K562 (cell line): ENCODE measurements at regions not wholly inside any gene's neighbourhood (a gene's known extent, or its start where the extent isn't known, plus 50 kb on each side); places are given as distances from the start of the nearest gene placed in this dataset.

Experiments used
- CTCF ChIP-seq, 3 experiments: IDR thresholded peaks in 2 of 3; conservative IDR thresholded peaks in 1 of 3; 2 replicates each; pipeline ENCODE4 v1.5.1; 2011 to 2012; ENCODE audit warnings: low read length in 3 of 3, mild to moderate bottlenecking in 3 of 3, control low read depth in 2 of 3, improper control_type of control experiment in 1 of 3, inconsistent platforms in 1 of 3, low read depth in 1 of 3, mixed read lengths in 1 of 3, moderate library complexity in 1 of 3; ENCODE audit not compliant: insufficient read depth in 2 of 3
- NFRKB ChIP-seq: fragments of 450-650 bp; IDR thresholded peaks from 2 replicates; pipeline ENCODE4 v1.6.1; 2016; ENCODE audit warnings: low read depth
- PRPF4 ChIP-seq: fragments of 200-400 bp; formaldehyde crosslinking; IDR thresholded peaks from one replicate; pipeline ENCODE4 v1.6.1; 2017; ENCODE audit warnings: low read length, low read depth, mild to moderate bottlenecking; ENCODE audit not compliant: insufficient read depth, poor library complexity, severe bottlenecking
- RCOR1 ChIP-seq, 2 experiments: IDR thresholded peaks; 2 replicates each; pipeline ENCODE4 v1.6.1; 2012; ENCODE audit warnings: low read depth in 2 of 2, low read length in 2 of 2, borderline replicate concordance in 1 of 2, improper control_type of control experiment in 1 of 2
- SRF ChIP-seq, 2 experiments: fragments of 250-450, 450-650 bp in 1 of 2; sonication (Bioruptor Pico) in 1 of 2; sonication (generic) in 1 of 2; formaldehyde crosslinking; IDR thresholded peaks; 2 replicates each; pipeline versions ENCODE4 v1.5.0 to v1.5.1; 2020 to 2022; ENCODE audit warnings: mild to moderate bottlenecking in 1 of 2, missing genetic modification reagents in 1 of 2
- ZFPM2 ChIP-seq: fragments of 250-450 bp; sonication (Bioruptor Pico); IDR thresholded peaks from 2 replicates; pipeline ENCODE4 v1.5.1; 2022; ENCODE audit warnings: mild to moderate bottlenecking
- ZNF140 ChIP-seq: fragments of 250-450 bp; sonication (Bioruptor Pico); IDR thresholded peaks from 2 replicates; pipeline ENCODE4 v1.8.0; 2021; ENCODE audit warnings: moderate library complexity, mild to moderate bottlenecking, inconsistent platforms

DNA sequence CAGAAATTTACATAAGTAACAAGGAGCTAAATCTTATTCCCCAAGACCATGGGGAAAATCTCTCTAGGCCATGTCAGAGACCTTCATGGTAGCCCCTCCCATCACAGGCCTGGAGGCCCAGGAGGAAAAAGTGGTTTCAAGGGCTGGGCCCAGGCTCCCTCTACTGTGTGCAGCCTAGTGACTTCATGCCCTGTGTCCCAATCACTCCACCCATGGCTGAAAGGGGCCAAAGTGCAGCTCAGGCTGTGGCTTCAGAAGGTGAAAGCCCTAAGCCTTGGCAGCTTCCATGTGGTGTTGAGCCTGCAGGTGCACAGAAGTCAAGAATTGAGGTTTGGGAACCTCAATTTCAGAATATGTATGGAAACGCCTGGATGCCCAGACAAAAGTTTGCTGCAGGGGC is 1612.7 kb upstream of the SLC39A10 start:
- TF ChIP-seq NFRKB: no peak
- TF ChIP-seq RCOR1 (IDR thresholded peaks at IDR 0.05; ENCODE audit: borderline replicate concordance in 1 of 2, low read depth in 2 of 2, low read length in 2 of 2): no peak
- no peak for TF ChIP-seq PRPF4
- TF ChIP-seq CTCF (IDR thresholded peaks at IDR 0.05 in 2 of 3, conservative IDR thresholded peaks at IDR 0.05 in 1 of 3; ENCODE audit: insufficient read depth in 2 of 3, low read depth in 1 of 3, low read length in 3 of 3): no peak
- TF ChIP-seq SRF (CRISPR knock-in tag; IDR thresholded peaks at IDR 0.05): no peak
- TF ChIP-seq ZFPM2 (CRISPR knock-in tag): no peak
- no peak for TF ChIP-seq ZNF140
